Stimulated activated naive CD8-positive, alpha-beta T cell treated with anti-CD3 and anti-CD28 coated beads, Interleukin-15, Interleukin-2, amounts not matched to agents 100 U/mL and 50 U/mL, for 24 hours (primary cell): ENCODE measurements at regions not wholly inside any gene's neighbourhood (a gene's known extent, or its start where the extent isn't known, plus 50 kb on each side); places are given as distances from the start of the nearest gene placed in this dataset.

Experiments used
- ATAC-seq: fragments of 150-1000 bp; cut with Tn5 transposase; one replicate; pipeline ENCODE4 v1.10.0; 2021
- DNase-seq: peaks from one replicate; pipeline ENCODE4 v3.0.0; 2021

- ATAC-seq: no peak
- no peak for DNase-seq
Measured at GRCh38 chr17:56737421-56738161, 96.1 kb downstream of the C17orf67 start.

DNA sequence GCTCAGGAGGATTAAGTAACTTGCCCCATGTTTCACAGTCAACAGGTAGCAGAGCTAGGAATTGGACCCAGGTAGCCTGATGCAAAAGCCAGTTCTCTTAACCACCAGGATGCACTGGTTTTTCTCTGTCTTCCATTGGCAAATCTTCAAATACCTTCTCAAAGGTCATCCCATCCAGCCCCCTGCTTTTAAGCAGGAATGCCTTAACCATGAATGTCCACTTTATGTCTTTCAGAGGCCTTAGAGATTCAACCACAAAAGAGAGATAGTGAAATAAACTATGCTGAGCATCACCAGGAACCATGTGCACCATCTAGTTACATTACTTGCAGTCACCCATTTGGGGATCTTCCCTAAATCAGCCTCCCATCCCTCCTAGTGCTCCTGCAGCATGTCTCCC lies 94.3 kb downstream of the C17orf67 start:
- no peak for DNase-seq
- ATAC-seq: no peak

- DNase-seq: no peak
- no peak for ATAC-seq
Measured at GRCh38 chr17:56739776-56740175, 93.9 kb downstream of the C17orf67 start.

DNA sequence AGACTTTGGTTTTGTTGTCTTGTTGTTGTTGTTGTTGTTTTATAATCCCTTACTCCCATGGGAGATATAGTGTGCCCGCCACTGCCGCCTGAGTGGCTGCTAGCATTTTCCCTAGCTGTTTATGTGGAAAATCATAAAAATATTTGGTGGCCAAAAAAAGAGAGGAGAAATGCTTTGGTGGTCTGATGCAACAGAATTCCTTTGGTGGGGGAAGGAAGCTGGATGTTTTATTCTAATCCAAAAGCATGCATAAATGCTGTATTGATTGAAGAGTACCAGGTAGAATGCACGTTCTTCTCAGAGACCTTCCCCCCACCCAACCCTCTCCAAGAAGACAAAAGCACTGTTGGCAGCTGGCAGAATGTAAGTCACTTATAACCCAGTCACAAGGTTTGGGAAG lies 93.2 kb downstream of the C17orf67 start:
- ATAC-seq: no peak
- no peak for DNase-seq
